Ovary (tissue), 3 donors: ENCODE measurements at regions not wholly inside any gene's neighbourhood (a gene's known extent, or its start where the extent isn't known, plus 50 kb on each side); places are given as distances from the start of the nearest gene placed in this dataset.

Experiments
- CTCF ChIP-seq, 3 donors: fragments of 450-650 bp in 2 of 3; fragments of 200-600 bp in 1 of 3; IDR thresholded peaks; one replicate each; pipeline versions ENCODE4 v1.5.1 to v1.8.0; 2016 to 2022; ENCODE audit warnings: antibody characterized with exemption in 3 of 3, mild to moderate bottlenecking in 1 of 3
- EP300 ChIP-seq: sonication (generic); formaldehyde crosslinking; IDR thresholded peaks from one replicate; pipeline ENCODE4 v1.6.1; 2017; ENCODE audit warnings: antibody characterized with exemption
- POLR2A ChIP-seq: fragments of 450-650 bp; IDR thresholded peaks from one replicate; pipeline ENCODE4 v1.6.1; 2017; ENCODE audit warnings: antibody characterized with exemption, mild to moderate bottlenecking, moderate library complexity
- donor health status: DM: no; HTN: no; CAD: no.

DNA sequence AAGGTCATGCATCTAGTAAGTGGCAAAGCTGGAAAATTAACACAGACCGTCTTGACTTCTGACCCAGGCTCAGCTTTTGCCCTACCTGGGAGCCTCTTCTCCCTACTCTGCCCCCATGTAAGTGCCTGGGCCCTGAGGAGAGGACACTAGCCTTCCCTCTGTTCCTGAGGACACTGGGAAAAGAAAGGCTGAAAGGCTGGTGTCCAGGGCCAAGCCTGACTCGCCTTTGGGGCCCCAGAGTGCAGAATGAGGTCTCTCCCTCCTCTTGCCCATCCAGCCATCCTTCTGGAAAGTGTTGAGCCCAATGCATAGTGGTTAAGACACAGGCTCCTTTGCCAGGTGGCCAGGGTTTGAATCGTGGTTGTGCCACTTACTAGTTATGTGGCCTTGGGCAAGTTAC lies 91.5 kb downstream of the PJA1 start:
- TF ChIP-seq CTCF (IDR thresholded peaks at IDR 0.05), result no peak
- no peak for TF ChIP-seq POLR2A
- TF ChIP-seq EP300, result no peak
